ENCODE measurements at regions not wholly inside any gene's neighbourhood (a gene's known extent, or its start where the extent isn't known, plus 50 kb on each side); places are given as distances from the start of the nearest gene placed in this dataset.
"Not testable (repeated sequence)": the region's sequence is repeated elsewhere in the genome, so short reads cannot be mapped to it uniquely, and the experiment has no call there.

GRCh38 chr15:77916966-77917635 is 160.4 kb downstream of the TBC1D2B start:
- peak; percentile 8 for TF ChIP-seq CTCF (IDR thresholded peaks at IDR 0.05; ENCODE audit: low read depth, low read length)
- not testable (repeated sequence) for TF ChIP-seq POLR2A (IDR thresholded peaks at IDR 0.05; ENCODE audit: extremely low read depth, insufficient read length); MAX (IDR thresholded peaks at IDR 0.05; ENCODE audit: low read depth, low read length)

Measured in NB4 (cell line).